G401 (cell line): ENCODE measurements at regions not wholly inside any gene's neighbourhood (a gene's known extent, or its start where the extent isn't known, plus 50 kb on each side); places are given as distances from the start of the nearest gene placed in this dataset.
A peak's percentile ranks its signal among the peaks of the same experiment; 100 is the strongest.

Source experiments
- DNase-seq: peaks from one replicate; pipeline ENCODE4 v3.0.0-alpha.2; 2015; ENCODE audit warnings: low spot score
- in situ Hi-C: cut with HindIII; loops from 2 replicates; pipeline ENCODE4 v1.10.0; 2016; ENCODE audit warnings: low sequenced_read_pairs, mixed read lengths

GRCh38 chr11:106271086-106271485 is 193.6 kb downstream of the AASDHPPT start:
- in situ Hi-C loops: no loop called here
- no peak for DNase-seq

DNA sequence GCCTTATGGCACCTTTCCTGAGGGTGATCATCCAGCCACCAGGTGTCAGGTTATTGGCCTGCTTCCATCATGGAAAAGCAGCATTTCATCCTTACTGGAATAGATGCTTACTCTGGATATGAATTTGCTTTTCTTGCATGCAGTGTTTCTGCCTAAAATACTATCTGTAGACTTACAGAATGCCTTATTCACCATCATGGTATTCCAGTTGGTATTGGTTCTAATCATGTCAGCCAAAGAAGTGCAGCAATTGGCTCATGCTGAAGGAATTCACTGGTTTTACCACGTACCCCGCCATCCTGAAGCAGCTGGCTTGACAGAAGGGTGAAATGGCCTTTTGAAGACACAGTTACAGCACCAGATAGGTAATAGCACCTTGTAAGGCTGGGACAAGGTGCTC is 194.2 kb downstream of the AASDHPPT start:
- in situ Hi-C loops: no loop called here

DNA sequence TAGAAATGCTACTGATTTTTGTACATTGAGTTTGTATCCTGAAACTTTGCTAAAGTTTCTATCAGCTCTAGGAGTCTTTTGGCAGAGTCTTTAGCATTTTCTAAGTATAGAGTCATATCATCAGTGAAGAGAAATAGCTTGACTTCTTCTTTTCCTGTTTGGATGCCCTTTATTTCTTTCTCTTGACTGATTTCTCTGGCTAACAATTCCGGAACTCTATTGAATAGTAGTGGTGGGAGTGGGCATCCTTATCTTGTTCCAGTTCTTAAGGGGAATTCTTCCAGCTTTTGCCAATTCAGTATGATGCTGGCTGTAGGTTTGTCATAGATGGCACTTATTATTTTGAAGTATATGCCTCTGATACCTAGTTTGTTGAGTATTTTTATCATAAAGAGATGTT is 197.7 kb downstream of the AASDHPPT start:
- DNase-seq: no peak
- in situ Hi-C loops: no loop called here

More for the DNA sequence above, 194.2 kb downstream of the AASDHPPT start:
- no peak for DNase-seq

GRCh38 chr11:106276126-106276525 is 198.7 kb downstream of the AASDHPPT start:
- in situ Hi-C loops: no loop called here
- no peak for DNase-seq

GRCh38 chr11:106276859-106277436 is 199.5 kb downstream of the AASDHPPT start:
- peak; percentile 25 for DNase-seq
- in situ Hi-C loops: no loop called here

GRCh38 chr11:106277484-106277883 is 200.0 kb downstream of the AASDHPPT start:
- DNase-seq: no peak
- in situ Hi-C loops: no loop called here

GRCh38 chr11:106278391-106278790 is 200.9 kb downstream of the AASDHPPT start:
- DNase-seq: no peak
- in situ Hi-C loops: no loop called here

- DNase-seq: no peak
- in situ Hi-C loops: no loop called here
Observed at GRCh38 chr11:106280036-106280435, 202.6 kb downstream of the AASDHPPT start.

DNA sequence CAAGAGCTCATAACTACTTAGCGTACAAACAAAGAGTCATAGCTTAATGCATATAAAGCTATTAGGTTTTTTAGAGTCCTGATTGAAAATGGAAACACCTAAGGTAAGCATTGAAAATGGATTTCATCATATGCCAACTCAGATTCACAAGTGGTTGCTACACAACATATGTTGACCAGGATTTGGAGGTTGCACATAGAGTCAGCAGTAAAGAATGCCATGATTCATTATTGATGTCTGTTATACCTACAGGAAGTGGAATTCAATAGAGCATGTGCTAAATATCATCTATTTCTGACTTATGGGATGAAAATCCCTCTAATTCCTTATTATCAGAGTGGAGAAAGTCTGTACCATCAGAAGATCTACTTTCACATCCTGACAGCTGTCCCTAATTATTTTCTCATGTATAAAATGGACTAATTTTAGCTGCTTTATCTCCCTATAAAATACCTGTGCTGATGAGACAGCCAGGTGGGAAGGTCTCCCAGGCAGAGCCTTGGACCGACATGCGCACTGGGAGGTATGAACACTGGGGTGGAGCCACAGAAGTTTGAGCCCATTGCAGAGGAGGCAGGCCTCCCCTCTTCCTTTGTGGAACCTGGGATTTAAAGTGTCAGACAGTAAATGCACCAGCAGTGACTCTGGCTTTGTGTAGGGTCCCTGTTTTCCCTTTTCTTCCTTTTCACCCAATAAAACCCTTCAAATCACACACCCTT is 204.2 kb downstream of the AASDHPPT start:
- no peak for DNase-seq
- in situ Hi-C loops: no loop called here

GRCh38 chr11:106286881-106287504 is 209.5 kb downstream of the AASDHPPT start:
- in situ Hi-C loops: no loop called here
- peak; percentile 8 for DNase-seq

GRCh38 chr11:106288057-106288456 is 210.6 kb downstream of the AASDHPPT start:
- in situ Hi-C loops: no loop called here

DNA sequence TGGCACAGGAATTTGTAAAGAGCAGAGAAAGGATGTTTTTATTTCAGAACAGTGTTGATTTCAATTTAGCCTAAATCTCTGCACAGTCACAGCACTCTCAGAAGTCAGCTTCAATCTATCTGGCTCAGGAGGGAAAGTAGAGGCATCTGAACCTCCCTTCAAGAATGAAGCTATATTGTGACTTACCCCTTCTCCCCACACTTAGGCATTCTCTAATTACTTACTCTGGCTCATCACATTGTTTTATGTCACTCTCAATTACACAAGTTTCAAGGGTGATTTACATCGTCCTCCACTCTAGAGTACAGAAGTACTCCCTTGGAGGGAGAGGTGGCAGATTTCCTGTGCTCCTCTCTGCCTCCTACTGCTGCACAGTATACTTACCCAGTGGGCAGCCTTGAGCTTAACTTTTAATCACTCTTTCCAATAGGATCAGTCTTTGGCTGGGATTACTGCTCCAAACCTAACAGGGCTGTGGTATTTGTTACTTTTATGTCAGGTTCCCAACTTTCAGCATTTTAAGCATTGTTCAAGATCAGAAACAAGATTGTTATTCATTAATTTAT is 211.4 kb downstream of the AASDHPPT start:
- DNase-seq: peak; percentile 4
- in situ Hi-C loops: no loop called here

More at GRCh38 chr11:106288057-106288456, 210.6 kb downstream of the AASDHPPT start:
- DNase-seq: no peak

DNA sequence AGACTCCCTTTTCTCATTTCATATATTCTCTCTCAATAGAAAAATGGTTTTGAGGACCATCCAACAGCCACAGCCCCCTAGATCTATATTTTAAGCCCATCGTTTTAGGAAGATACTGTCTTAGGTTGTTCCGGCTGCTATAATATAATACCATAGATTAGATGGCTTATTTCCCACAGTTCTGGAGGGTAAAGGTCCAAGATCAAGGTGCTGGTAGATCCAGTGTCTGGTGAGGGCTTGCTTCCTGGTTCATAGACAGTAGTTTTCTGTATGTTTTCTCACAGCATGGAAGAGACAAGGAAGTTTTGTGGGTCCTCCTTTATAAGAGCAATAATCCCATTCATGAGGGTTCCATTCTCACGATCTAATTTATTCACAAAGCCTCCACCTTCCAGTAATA is 215.1 kb downstream of the AASDHPPT start:
- DNase-seq: no peak
- in situ Hi-C loops: no loop called here

DNA sequence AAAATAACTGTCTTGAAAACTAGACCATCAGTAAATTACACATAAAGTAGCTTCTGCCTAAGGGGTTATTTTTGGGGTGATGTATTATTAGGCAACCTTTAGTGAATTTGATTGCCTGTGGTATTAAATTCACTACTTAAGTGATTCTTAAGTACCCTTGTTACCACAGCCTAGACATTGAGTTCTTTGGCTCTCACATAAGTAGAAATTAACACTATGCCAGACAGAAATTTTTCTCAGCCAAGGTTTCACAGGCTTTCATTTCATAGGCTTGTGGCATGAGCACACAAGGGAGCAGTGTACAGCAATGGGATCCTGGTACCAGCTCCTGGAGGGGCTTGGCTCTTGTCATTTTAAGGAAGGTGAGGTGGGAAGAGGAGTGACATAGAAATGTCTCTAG is 218.5 kb downstream of the AASDHPPT start:
- DNase-seq: no peak
- in situ Hi-C loops: no loop called here

- no peak for DNase-seq
- in situ Hi-C loops: no loop called here
Observed at GRCh38 chr11:106302416-106302815, 225.0 kb downstream of the AASDHPPT start.

- in situ Hi-C loops: no loop called here
- no peak for DNase-seq
Observed at GRCh38 chr11:106304274-106304673, 226.8 kb downstream of the AASDHPPT start.

- in situ Hi-C loops: no loop called here
Observed at GRCh38 chr11:106305458-106305857, 228.0 kb downstream of the AASDHPPT start.

DNA sequence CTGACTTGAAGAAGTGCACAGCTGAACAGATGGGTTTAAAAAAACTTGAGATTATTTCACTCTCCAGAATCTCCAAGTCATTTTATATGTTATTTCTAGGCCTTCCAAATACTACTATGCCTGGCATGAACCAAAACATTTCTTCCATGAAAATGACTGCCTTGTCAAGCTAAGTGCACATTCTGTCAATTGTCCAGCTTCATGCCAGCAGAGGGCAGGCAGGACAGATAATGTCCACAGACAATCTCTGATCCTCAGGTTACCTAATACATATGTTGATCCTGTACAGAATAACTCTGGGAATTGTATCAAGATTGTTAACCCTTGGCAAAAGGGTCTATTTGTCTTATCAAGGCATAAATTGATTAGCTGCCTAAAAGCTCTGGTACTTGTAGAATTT is 229.5 kb downstream of the AASDHPPT start:
- DNase-seq: peak; percentile 26
- in situ Hi-C loops: no loop called here

More at GRCh38 chr11:106305458-106305857, 228.0 kb downstream of the AASDHPPT start:
- no peak for DNase-seq

GRCh38 chr11:106309070-106309684 is 231.7 kb downstream of the AASDHPPT start:
- DNase-seq: no peak
- in situ Hi-C loops: no loop called here
